OCI-LY7 (cell line): ENCODE measurements at regions not wholly inside any gene's neighbourhood (a gene's known extent, or its start where the extent isn't known, plus 50 kb on each side); places are given as distances from the start of the nearest gene placed in this dataset.

Experiments used
- BruUV-seq: library from RNA; stranded (reverse); fragments of 400-500 nt; replicated peaks from 2 replicates; lab custom pipeline; 2021; lab: Mats Ljungman, UMichigan
- CTCF ChIA-PET: fragments of 300-600 bp; sonication (Branson Sonifier 250); formaldehyde crosslinking; loops from one replicate; lab custom pipeline; 2022; ENCODE audit warnings: antibody characterized with exemption; ENCODE audit not compliant: unreplicated experiment; lab: Charles Lee
- POLR2A ChIA-PET: fragments of 300-600 bp; sonication (Branson Sonifier 250); formaldehyde crosslinking; loops from one replicate; lab custom pipeline; 2022; ENCODE audit warnings: antibody characterized with exemption; lab: Charles Lee
- DNase-seq: peaks from one replicate; pipeline ENCODE4 v3.0.0-alpha.2; 2015; ENCODE audit warnings: low spot score
- H2AFZ ChIP-seq: fragments of 200-600 bp; sonication (generic), shearing (Covaris generic); 2 replicates; pipeline ENCODE4 v1.6.1; 2014; ENCODE audit warnings: mild to moderate bottlenecking, antibody characterized with exemption, low read length, moderate library complexity
- H3K27ac ChIP-seq: fragments of 200-600 bp; sonication (generic); 2 replicates; pipeline ENCODE4 v1.5.1; 2014; ENCODE audit warnings: mixed run types, low read depth, mild to moderate bottlenecking, moderate library complexity, low read length, inconsistent platforms; ENCODE audit not compliant: poor library complexity, severe bottlenecking
- H3K36me3 ChIP-seq: fragments of 200-600 bp; sonication (generic); 2 replicates; pipeline ENCODE4 v1.6.1; 2014; ENCODE audit warnings: mild to moderate bottlenecking, antibody characterized with exemption, low read length, moderate library complexity, mixed read lengths; ENCODE audit not compliant: insufficient read depth
- H3K4me1 ChIP-seq: fragments of 200-600 bp; sonication (generic); 2 replicates; pipeline ENCODE4 v1.5.1; 2014; ENCODE audit warnings: mild to moderate bottlenecking, low read length; ENCODE audit not compliant: insufficient read depth, poor library complexity, severe bottlenecking
- H3K4me2 ChIP-seq: fragments of 200-600 bp; sonication (generic); 2 replicates; pipeline ENCODE4 v1.6.1; 2014; ENCODE audit warnings: mild to moderate bottlenecking, low read length
- H3K4me3 ChIP-seq: fragments of 200-600 bp; sonication (generic); 2 replicates; pipeline ENCODE4 v1.5.1; 2014; ENCODE audit warnings: mild to moderate bottlenecking, low read depth, low read length; ENCODE audit not compliant: poor library complexity, severe bottlenecking
- H3K79me2 ChIP-seq: fragments of 200-600 bp; sonication (generic); 2 replicates; pipeline ENCODE4 v1.6.1; 2016; ENCODE audit warnings: low read depth, mild to moderate bottlenecking, low read length, moderate library complexity, mixed read lengths; ENCODE audit not compliant: insufficient read depth
- H3K9me2 ChIP-seq: fragments of 200-600 bp; sonication (generic); 2 replicates; pipeline ENCODE4 v1.6.1; 2016; ENCODE audit warnings: mild to moderate bottlenecking, low read length, mixed read lengths; ENCODE audit not compliant: insufficient read depth
- H3K9me3 ChIP-seq: fragments of 200-600 bp; sonication (generic); 2 replicates; pipeline ENCODE4 v1.6.1; 2014; ENCODE audit warnings: mild to moderate bottlenecking, mixed run types, low read length, mixed read lengths
- H4K20me1 ChIP-seq: fragments of 200-600 bp; sonication (generic); 2 replicates; pipeline ENCODE4 v1.6.1; 2014; ENCODE audit warnings: mild to moderate bottlenecking, antibody characterized with exemption, low read length, moderate library complexity, mixed read lengths; ENCODE audit not compliant: insufficient read depth
- EZH2phosphoT487 ChIP-seq: fragments of 200-600 bp; sonication (generic); IDR thresholded peaks from 2 replicates; pipeline ENCODE4 v1.6.1; 2018; ENCODE audit warnings: low read depth, borderline replicate concordance, mild to moderate bottlenecking, mixed run types, antibody characterized with exemption, low read length, moderate library complexity, mixed read lengths
- intact Hi-C: fragments of 100-400 bp; cut with micrococcal nuclease; formaldehyde crosslinking; loops from one replicate; pipeline ENCODE4 v1.10.0; 2022; ENCODE audit not compliant: unreplicated experiment
- TF ChIP-seq, protein P1 (sequence below): fragments of 200-600 bp; sonication (generic); conservative IDR thresholded peaks from 2 replicates; pipeline ENCODE4 v1.5.1; 2014; ENCODE audit warnings: mild to moderate bottlenecking, antibody characterized with exemption, low read length, moderate library complexity, mixed read lengths

GRCh38 chr12:73372856-73373255, 1100.7 kb downstream of the TRHDE start:
- no TSS peak for BruUV-seq
- no peaks in the 10 kb centered on the region for H3K9me2 ChIP-seq
- no peaks in the 10 kb centered on the region for H3K9me3 ChIP-seq

DNA sequence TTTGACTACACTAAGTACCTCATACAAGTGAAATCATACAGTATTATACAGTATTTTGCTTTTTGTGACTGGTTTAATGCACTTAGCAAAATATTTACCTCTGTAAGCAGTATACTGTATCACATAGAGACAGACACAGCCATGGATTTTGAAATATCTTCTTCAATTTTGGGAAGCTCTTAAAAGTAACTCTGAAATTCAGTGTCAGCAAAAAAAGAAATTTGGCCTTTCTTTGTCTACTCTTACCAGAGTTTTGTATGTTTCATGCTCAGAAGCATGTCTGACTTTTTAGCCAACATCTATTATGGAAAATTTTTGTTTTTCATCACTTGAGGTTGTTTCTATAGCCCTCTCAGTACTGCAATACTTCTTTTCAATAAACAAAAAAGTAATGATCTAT, 1102.2 kb downstream of the TRHDE start:
- Histone ChIP-seq H3K9me3 (no peaks in the 10 kb centered on the region), H3K27ac (no peak overlapping the region), H3K9me2 (no peaks in the 10 kb centered on the region), H3K79me2 (no peaks in the 10 kb centered on the region), H3K4me3 (no peak overlapping the region), H2AFZ (no peak overlapping the region), H3K36me3 (no peaks in the 10 kb centered on the region), H3K4me1 (no peaks in the 10 kb centered on the region), H3K4me2 (no peak overlapping the region), H4K20me1 (no peaks in the 10 kb centered on the region)
- CTCF ChIA-PET, result no interaction called here
- no TSS peak for BruUV-seq
- intact Hi-C loops, result no loop called here
- TF ChIP-seq EZH2phosphoT487, result no peak
- TF ChIP-seq, protein P1, sequence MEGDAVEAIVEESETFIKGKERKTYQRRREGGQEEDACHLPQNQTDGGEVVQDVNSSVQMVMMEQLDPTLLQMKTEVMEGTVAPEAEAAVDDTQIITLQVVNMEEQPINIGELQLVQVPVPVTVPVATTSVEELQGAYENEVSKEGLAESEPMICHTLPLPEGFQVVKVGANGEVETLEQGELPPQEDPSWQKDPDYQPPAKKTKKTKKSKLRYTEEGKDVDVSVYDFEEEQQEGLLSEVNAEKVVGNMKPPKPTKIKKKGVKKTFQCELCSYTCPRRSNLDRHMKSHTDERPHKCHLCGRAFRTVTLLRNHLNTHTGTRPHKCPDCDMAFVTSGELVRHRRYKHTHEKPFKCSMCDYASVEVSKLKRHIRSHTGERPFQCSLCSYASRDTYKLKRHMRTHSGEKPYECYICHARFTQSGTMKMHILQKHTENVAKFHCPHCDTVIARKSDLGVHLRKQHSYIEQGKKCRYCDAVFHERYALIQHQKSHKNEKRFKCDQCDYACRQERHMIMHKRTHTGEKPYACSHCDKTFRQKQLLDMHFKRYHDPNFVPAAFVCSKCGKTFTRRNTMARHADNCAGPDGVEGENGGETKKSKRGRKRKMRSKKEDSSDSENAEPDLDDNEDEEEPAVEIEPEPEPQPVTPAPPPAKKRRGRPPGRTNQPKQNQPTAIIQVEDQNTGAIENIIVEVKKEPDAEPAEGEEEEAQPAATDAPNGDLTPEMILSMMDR, result no peak
- no peak for DNase-seq
- POLR2A ChIA-PET, result no interaction called here

More at GRCh38 chr12:73372856-73373255, 1100.7 kb downstream of the TRHDE start:
- Histone ChIP-seq H3K79me2 (no peaks in the 10 kb centered on the region), H3K27ac (no peak overlapping the region), H3K4me1 (no peaks in the 10 kb centered on the region), H3K36me3 (no peaks in the 10 kb centered on the region), H3K4me3 (no peak overlapping the region), H2AFZ (no peak overlapping the region), H4K20me1 (no peaks in the 10 kb centered on the region), H3K4me2 (no peak overlapping the region)
- ChIA-PET CTCF (no interaction called here), POLR2A (no interaction called here)
- intact Hi-C loops, result no loop called here
- TF ChIP-seq, protein P1, result no peak
- no peak for TF ChIP-seq EZH2phosphoT487
- DNase-seq, result no peak

DNA sequence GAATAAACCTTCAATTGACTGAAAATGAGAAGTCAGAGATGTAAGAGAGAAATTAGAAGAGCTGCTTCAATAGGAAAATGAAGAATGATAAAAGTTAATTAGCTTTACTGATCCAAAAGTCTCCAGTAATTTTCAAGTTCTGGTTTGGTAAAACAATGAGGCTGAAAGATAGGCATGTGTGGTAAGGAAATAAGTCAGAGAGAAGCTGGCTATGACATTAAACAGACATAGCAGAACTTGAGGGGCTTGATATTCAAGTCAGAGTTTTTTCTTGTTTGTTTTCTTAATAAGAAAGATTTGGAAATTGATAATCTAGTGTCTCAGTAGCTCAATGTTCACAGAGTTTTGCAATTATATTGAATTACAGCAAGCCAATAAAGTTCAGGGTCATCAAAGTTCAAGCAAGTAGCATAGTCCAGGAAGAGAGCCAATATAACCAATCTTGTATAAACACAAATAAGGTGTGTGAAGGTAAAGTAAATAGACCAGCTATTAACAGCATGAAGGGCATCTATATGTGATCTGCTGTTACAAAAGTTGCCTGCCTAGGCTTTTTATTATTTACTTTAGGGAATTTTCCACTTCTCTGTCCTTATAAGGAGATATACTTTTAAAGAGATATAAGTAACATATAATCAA, 1111.5 kb downstream of the TRHDE start:
- Histone ChIP-seq H3K36me3 (no peaks in the 10 kb centered on the region), H3K4me3 (no peak overlapping the region), H4K20me1 (no peaks in the 10 kb centered on the region), H3K4me2 (no peak overlapping the region), H3K4me1 (no peaks in the 10 kb centered on the region), H3K9me2 (no peaks in the 10 kb centered on the region), H3K27ac (no peak overlapping the region), H2AFZ (no peak overlapping the region), H3K9me3 (peaks cover 4% of the 10 kb centered on the region; the same call in 1 of the 2 replicates), H3K79me2 (no peaks in the 10 kb centered on the region)
- DNase-seq, result no peak
- ChIA-PET CTCF (no interaction called here), POLR2A (interaction anchor here (0.6 kb wide), 1 partner anchor 253 kb away, joined by 4 read pairs; no protein-coding TSS in a partner anchor)
- TF ChIP-seq EZH2phosphoT487, result no peak
- TF ChIP-seq, protein P1, result no peak
- no TSS peak for BruUV-seq
- intact Hi-C loops, result no loop called here
